K562 (cell line): ENCODE measurements at regions not wholly inside any gene's neighbourhood (a gene's known extent, or its start where the extent isn't known, plus 50 kb on each side); places are given as distances from the start of the nearest gene placed in this dataset.

Experiments used
- ATAC-seq: fragments of 200-7000 bp; cut with Tn5 transposase; 3 replicates; pipeline ENCODE4 v1.9.1; 2020; ENCODE audit warnings: moderate library complexity
- BruUV-seq: library from RNA; stranded (reverse); fragments of 400-500 nt; replicated peaks from 2 replicates; lab custom pipeline; 2021; lab: Mats Ljungman, UMichigan
- CTCF ChIA-PET: fragments of 300-600 bp; formaldehyde crosslinking; extraction: SDS; loops from one replicate; lab custom pipeline; 2021; ENCODE audit warnings: low intra/inter-chr PET ratio; lab: Yijun Ruan, JAX
- POLR2A ChIA-PET: fragments of 300-600, 350-650 bp; sonication (Branson Sonifier 250); formaldehyde crosslinking; extraction: SDS; loops from one replicate; lab custom pipeline; 2021; ENCODE audit warnings: antibody characterized with exemption, inconsistent platforms; lab: Yijun Ruan, JAX
- DNase-seq, 4 experiments: peaks; one replicate each; pipeline versions ENCODE4 v3.0.0 to v3.0.0-alpha.2; 2011 to 2018; ENCODE audit warnings: low spot score in 3 of 4, mixed read lengths in 3 of 4; ENCODE audit errors: extremely low read depth in 1 of 4
- FAIRE-seq: peaks from 2 replicates; lab custom pipeline; 2011; peaks lifted over from hg19 to GRCh38; lab: Jason Lieb, UNC
- H2AFZ ChIP-seq: 2 replicates; pipeline ENCODE4 v1.6.0; 2011; ENCODE audit warnings: low read depth, low read length, control low read depth, inconsistent platforms
- H3K27ac ChIP-seq: fragments of 200-600 bp; 3 replicates; pipeline ENCODE4 v1.8.0; 2011; ENCODE audit warnings: low read depth, mild to moderate bottlenecking, control low read depth, inconsistent platforms, low read length, moderate library complexity, mixed read lengths; ENCODE audit errors: extremely low read depth
- H3K27me3 ChIP-seq, 2 experiments: fragments of 300-600 bp in 1 of 2; 2 replicates in 1 of 2; 3 replicates in 1 of 2; pipeline versions ENCODE4 v1.6.0 to v1.8.0; 2011; ENCODE audit warnings: inconsistent platforms in 2 of 2, low read length in 2 of 2, mild to moderate bottlenecking in 1 of 2, mixed read lengths in 1 of 2, moderate library complexity in 1 of 2; ENCODE audit not compliant: control insufficient read depth in 2 of 2, insufficient read depth in 2 of 2
- H3K36me3 ChIP-seq: fragments of 300-600 bp; 3 replicates; pipeline ENCODE4 v1.8.0; 2011; ENCODE audit warnings: mild to moderate bottlenecking, low read length, inconsistent platforms; ENCODE audit not compliant: control insufficient read depth, insufficient read depth
- H3K4me1 ChIP-seq, 2 experiments: fragments of 200-600 bp in 1 of 2; replicated peaks in 1 of 2; 2 replicates in 1 of 2; 3 replicates in 1 of 2; pipeline versions ENCODE4 v1.5.1 to v1.8.0; 2011; ENCODE audit warnings: inconsistent platforms in 2 of 2, low read length in 2 of 2, mild to moderate bottlenecking in 1 of 2, mixed read lengths in 1 of 2, moderate library complexity in 1 of 2; ENCODE audit not compliant: control insufficient read depth in 2 of 2, insufficient read depth in 2 of 2
- H3K4me2 ChIP-seq: 2 replicates; pipeline ENCODE4 v1.6.1; 2011; ENCODE audit warnings: low read length, control low read depth, inconsistent platforms, mixed read lengths; ENCODE audit not compliant: insufficient read depth
- H3K4me3 ChIP-seq: fragments of 200-600 bp; sonication (generic), shearing (Covaris generic); 2 replicates; pipeline ENCODE4 v1.5.1; 2016; ENCODE audit warnings: control low read depth, inconsistent platforms
- H3K79me2 ChIP-seq: fragments of 200-600 bp; 3 replicates; pipeline ENCODE4 v1.8.0; 2011; ENCODE audit warnings: low read length, inconsistent platforms; ENCODE audit not compliant: control insufficient read depth, insufficient read depth
- H3K9ac ChIP-seq, 2 experiments: 2 replicates each; pipeline versions ENCODE4 v1.6.0 to v1.6.1; 2011; ENCODE audit warnings: low read depth in 2 of 2, low read length in 2 of 2, control low read depth in 1 of 2, inconsistent platforms in 1 of 2, mild to moderate bottlenecking in 1 of 2, mixed read lengths in 1 of 2; ENCODE audit not compliant: insufficient read depth in 1 of 2
- H3K9me1 ChIP-seq: one replicate; pipeline ENCODE4 v1.6.0; 2011; ENCODE audit warnings: inconsistent platforms, mild to moderate bottlenecking, low read length, moderate library complexity; ENCODE audit not compliant: control insufficient read depth, insufficient read depth
- H3K9me3 ChIP-seq: replicated peaks from 2 replicates; pipeline ENCODE4 v1.5.1; 2011; ENCODE audit warnings: low read depth, low read length, inconsistent platforms; ENCODE audit not compliant: control insufficient read depth, insufficient read depth
- H4K20me1 ChIP-seq: replicated peaks from 2 replicates; pipeline ENCODE4 v1.6.1; 2011; ENCODE audit warnings: low read length, inconsistent platforms, mixed read lengths; ENCODE audit not compliant: control insufficient read depth, insufficient read depth
- MBD2 ChIP-seq: sonication (generic); IDR thresholded peaks from 2 replicates; pipeline ENCODE4 v1.6.1; 2016; ENCODE audit warnings: low read depth, borderline replicate concordance
- POU5F1 ChIP-seq: fragments of 150-350 bp; IDR thresholded peaks from 2 replicates; pipeline ENCODE4 v1.6.1; 2014; ENCODE audit warnings: borderline replicate concordance, low read length, low read depth, mild to moderate bottlenecking; ENCODE audit not compliant: partially characterized antibody
- in situ Hi-C: fragments of 300-500 bp; cut with MboI; formaldehyde crosslinking; loops from 4 replicates; pipeline ENCODE4 v1.15.0; 2018; ENCODE audit warnings: inconsistent platforms, mixed read lengths
- intact Hi-C: fragments of 100-400 bp; cut with micrococcal nuclease; formaldehyde crosslinking; loops from 2 replicates; pipeline ENCODE4 v1.14.2; 2022
- TF ChIP-seq, protein P1 (sequence below): fragments of 200-400 bp; formaldehyde crosslinking; IDR thresholded peaks from 2 replicates; pipeline ENCODE4 v1.6.1; 2017; ENCODE audit warnings: mild to moderate bottlenecking, low read depth, low read length, moderate library complexity

GRCh38 chr1:199898654-199899053, 128.9 kb upstream of the NR5A2 start (continued):
- TF ChIP-seq, protein P1, sequence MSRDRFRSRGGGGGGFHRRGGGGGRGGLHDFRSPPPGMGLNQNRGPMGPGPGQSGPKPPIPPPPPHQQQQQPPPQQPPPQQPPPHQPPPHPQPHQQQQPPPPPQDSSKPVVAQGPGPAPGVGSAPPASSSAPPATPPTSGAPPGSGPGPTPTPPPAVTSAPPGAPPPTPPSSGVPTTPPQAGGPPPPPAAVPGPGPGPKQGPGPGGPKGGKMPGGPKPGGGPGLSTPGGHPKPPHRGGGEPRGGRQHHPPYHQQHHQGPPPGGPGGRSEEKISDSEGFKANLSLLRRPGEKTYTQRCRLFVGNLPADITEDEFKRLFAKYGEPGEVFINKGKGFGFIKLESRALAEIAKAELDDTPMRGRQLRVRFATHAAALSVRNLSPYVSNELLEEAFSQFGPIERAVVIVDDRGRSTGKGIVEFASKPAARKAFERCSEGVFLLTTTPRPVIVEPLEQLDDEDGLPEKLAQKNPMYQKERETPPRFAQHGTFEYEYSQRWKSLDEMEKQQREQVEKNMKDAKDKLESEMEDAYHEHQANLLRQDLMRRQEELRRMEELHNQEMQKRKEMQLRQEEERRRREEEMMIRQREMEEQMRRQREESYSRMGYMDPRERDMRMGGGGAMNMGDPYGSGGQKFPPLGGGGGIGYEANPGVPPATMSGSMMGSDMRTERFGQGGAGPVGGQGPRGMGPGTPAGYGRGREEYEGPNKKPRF: no peak
- no peak for TF ChIP-seq MBD2

- in situ Hi-C loops: no loop called here
- FAIRE-seq: no peak
- no peaks in the 10 kb centered on the region for H3K4me1 ChIP-seq
These were observed 126.2 kb upstream of the NR5A2 start for GRCh38 chr1:199901341-199901740.

More at GRCh38 chr1:199901341-199901740, 126.2 kb upstream of the NR5A2 start:
- Histone ChIP-seq H2AFZ (no peak overlapping the region), H3K36me3 (no peaks in the 10 kb centered on the region), H3K9me3 (no peaks in the 10 kb centered on the region), H4K20me1 (no peaks in the 10 kb centered on the region), H3K27me3 (no peaks in the 10 kb centered on the region), H3K9ac (no peak overlapping the region), H3K9me1 (no peaks in the 10 kb centered on the region), H3K4me2 (no peak overlapping the region), H3K27ac (no peak overlapping the region), H3K4me3 (no peak overlapping the region), H3K79me2 (no peaks in the 10 kb centered on the region)
- ATAC-seq: no peak
- intact Hi-C loops: no loop called here
- no TSS peak for BruUV-seq
- ChIA-PET CTCF (no interaction called here), POLR2A (no interaction called here)
- TF ChIP-seq POU5F1: no peak
- no peak for DNase-seq
